ENCODE measurements at regions not wholly inside any gene's neighbourhood (a gene's known extent, or its start where the extent isn't known, plus 50 kb on each side); places are given as distances from the start of the nearest gene placed in this dataset.

- TF ChIP-seq POLR2A (IDR thresholded peaks at IDR 0.05) (no peak), CTCF (IDR thresholded peaks at IDR 0.05) (no peak)
Observed at GRCh38 chr13:105058517-105058916, 1476.9 kb downstream of the EFNB2 start.
